Epithelial cell of esophagus (primary cell): ENCODE measurements at regions not wholly inside any gene's neighbourhood (a gene's known extent, or its start where the extent isn't known, plus 50 kb on each side); places are given as distances from the start of the nearest gene placed in this dataset.

ENCODE experiments used
- DNase-seq: peaks from one replicate; pipeline ENCODE4 v3.0.0; 2010; ENCODE audit warnings: low read depth
- H3K4me3 ChIP-seq: 2 replicates; pipeline ENCODE4 v1.5.1; 2011; ENCODE audit warnings: mild to moderate bottlenecking, low read length, control low read depth
- TF ChIP-seq, protein P1 (sequence below): IDR thresholded peaks from 2 replicates; pipeline ENCODE4 v1.5.1; 2011; ENCODE audit warnings: low read depth, mild to moderate bottlenecking, low read length, control low read depth, inconsistent platforms; ENCODE audit not compliant: insufficient read depth; ENCODE audit errors: missing control alignments

GRCh38 chr20:12179692-12180091, 262.0 kb downstream of the BTBD3 start:
- DNase-seq: no peak
- TF ChIP-seq, protein P1, sequence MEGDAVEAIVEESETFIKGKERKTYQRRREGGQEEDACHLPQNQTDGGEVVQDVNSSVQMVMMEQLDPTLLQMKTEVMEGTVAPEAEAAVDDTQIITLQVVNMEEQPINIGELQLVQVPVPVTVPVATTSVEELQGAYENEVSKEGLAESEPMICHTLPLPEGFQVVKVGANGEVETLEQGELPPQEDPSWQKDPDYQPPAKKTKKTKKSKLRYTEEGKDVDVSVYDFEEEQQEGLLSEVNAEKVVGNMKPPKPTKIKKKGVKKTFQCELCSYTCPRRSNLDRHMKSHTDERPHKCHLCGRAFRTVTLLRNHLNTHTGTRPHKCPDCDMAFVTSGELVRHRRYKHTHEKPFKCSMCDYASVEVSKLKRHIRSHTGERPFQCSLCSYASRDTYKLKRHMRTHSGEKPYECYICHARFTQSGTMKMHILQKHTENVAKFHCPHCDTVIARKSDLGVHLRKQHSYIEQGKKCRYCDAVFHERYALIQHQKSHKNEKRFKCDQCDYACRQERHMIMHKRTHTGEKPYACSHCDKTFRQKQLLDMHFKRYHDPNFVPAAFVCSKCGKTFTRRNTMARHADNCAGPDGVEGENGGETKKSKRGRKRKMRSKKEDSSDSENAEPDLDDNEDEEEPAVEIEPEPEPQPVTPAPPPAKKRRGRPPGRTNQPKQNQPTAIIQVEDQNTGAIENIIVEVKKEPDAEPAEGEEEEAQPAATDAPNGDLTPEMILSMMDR: no peak
- no peak overlapping the region for H3K4me3 ChIP-seq

GRCh38 chr20:12180107-12180661, 262.5 kb downstream of the BTBD3 start:
- no peak for DNase-seq
- TF ChIP-seq, protein P1: no peak
- H3K4me3 ChIP-seq: no peak overlapping the region

DNA sequence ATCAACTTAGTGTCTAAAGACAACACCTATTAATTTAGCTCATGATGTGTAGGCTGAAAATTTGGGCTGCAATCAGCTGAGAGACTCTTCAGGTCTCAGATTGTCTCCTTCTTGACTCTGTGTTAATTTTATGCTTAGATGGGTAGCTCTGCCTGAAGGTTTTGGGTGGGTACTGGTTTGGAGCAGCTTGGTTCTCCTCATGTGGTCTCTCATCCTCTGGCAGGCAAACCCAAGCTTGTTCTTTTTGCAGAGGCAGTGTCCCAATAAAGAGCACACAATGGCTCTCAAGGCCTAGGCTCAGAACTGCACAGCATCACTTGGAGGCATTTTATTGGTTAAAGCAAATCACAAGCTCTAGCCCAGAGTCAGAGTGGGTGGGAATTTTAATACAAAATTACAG, 280.6 kb downstream of the BTBD3 start:
- TF ChIP-seq, protein P1: no peak
- DNase-seq: no peak
- H3K4me3 ChIP-seq: no peak overlapping the region

- TF ChIP-seq, protein P1: no peak
Measured at GRCh38 chr20:12199703-12200102, 282.0 kb downstream of the BTBD3 start.

DNA sequence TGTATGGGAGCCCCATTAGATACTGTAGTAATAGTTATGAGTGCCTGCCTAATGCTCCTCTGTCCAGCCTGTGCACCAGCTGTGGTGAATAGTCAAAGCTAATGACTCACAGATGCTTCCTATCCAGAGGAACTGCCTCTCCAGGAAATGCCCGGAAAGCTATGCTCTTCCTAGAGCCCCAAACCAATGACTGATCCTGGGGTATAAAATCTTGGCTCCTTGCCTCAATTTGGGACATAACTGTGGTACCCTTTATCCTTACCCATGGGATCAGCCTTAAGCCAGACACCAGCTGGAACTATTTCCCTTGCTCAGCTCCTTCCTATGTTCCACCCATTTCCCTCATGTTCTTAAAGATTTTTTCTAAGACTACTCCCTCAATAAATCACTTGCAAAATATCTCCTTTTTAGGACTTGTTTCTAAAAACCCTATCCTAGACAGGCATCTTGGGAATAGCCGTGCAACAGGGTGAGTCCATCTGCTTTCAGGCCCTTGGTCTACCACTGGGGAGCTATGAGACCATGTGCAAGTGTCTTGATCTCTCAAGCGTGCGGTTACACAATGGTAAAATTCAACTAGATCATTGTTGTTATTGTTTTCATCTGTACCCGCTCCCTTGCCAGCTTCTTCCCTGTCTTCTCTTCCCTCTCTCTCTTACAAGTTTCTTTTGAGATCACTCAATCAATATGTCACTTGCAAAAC, 283.7 kb downstream of the BTBD3 start:
- peak; percentile 28 for DNase-seq
- TF ChIP-seq, protein P1: no peak
- H3K4me3 ChIP-seq: no peak overlapping the region

More at GRCh38 chr20:12199703-12200102, 282.0 kb downstream of the BTBD3 start:
- H3K4me3 ChIP-seq: no peak overlapping the region
- no peak for DNase-seq

GRCh38 chr20:12203399-12203798, 285.7 kb downstream of the BTBD3 start:
- TF ChIP-seq, protein P1: no peak
- no peak for DNase-seq
- no peak overlapping the region for H3K4me3 ChIP-seq

DNA sequence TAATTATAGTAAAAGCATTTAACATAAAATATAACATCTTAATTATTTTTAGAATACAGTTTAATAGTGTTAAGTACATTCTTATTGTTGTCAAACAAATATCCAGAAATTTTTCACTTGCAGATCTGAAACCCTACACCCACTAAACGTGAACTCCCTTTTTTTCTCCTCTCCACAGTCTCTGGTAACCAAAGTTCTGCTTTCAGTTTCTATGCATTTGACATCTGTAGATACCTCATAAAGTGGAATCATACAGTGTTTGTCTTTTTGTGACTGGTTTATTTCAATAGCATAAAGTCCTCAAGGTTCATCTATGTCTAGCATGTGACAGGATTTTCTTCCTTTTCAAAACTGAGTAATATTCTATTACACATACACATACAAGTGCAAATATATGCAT, 286.3 kb downstream of the BTBD3 start:
- no peak for DNase-seq
- TF ChIP-seq, protein P1: no peak
- no peak overlapping the region for H3K4me3 ChIP-seq
